NCI-H128 (cell line): ENCODE measurements at regions not wholly inside any gene's neighbourhood (a gene's known extent, or its start where the extent isn't known, plus 50 kb on each side); places are given as distances from the start of the nearest gene placed in this dataset.

Experiments
- DNase-seq: peaks from one replicate; lab custom pipeline; 2025; ENCODE audit not compliant: unreplicated experiment; lab: John Stamatoyannopoulos, UW

GRCh38 chr18:78601349-78601748, 378.3 kb upstream of the SALL3 start:
- no peak for DNase-seq

GRCh38 chr18:78601923-78602322, 377.7 kb upstream of the SALL3 start:
- no peak for DNase-seq

GRCh38 chr18:78602430-78602829, 377.2 kb upstream of the SALL3 start:
- no peak for DNase-seq

- DNase-seq = no peak
Measured at GRCh38 chr18:78603102-78603983, 376.3 kb upstream of the SALL3 start.

- no peak for DNase-seq
Measured at GRCh38 chr18:78605255-78605654, 374.4 kb upstream of the SALL3 start.

GRCh38 chr18:78607221-78607620, 372.4 kb upstream of the SALL3 start:
- no peak for DNase-seq

- DNase-seq = no peak
Measured at GRCh38 chr18:78607784-78608183, 371.8 kb upstream of the SALL3 start.

GRCh38 chr18:78610179-78610578, 369.4 kb upstream of the SALL3 start:
- no peak for DNase-seq

- no peak for DNase-seq
Measured at GRCh38 chr18:78611201-78611800, 368.3 kb upstream of the SALL3 start.

- DNase-seq = no peak
Measured at GRCh38 chr18:78611869-78612268, 367.7 kb upstream of the SALL3 start.

- DNase-seq = no peak
Measured at GRCh38 chr18:78612318-78612717, 367.3 kb upstream of the SALL3 start.

GRCh38 chr18:78612801-78613200, 366.8 kb upstream of the SALL3 start:
- DNase-seq = no peak

GRCh38 chr18:78618726-78619125, 360.9 kb upstream of the SALL3 start:
- no peak for DNase-seq

GRCh38 chr18:78619854-78620253, 359.8 kb upstream of the SALL3 start:
- no peak for DNase-seq

GRCh38 chr18:78620326-78620725, 359.3 kb upstream of the SALL3 start:
- DNase-seq = no peak

- no peak for DNase-seq
Measured at GRCh38 chr18:78621141-78621755, 358.4 kb upstream of the SALL3 start.

GRCh38 chr18:78622251-78622906, 357.2 kb upstream of the SALL3 start:
- DNase-seq = no peak

- DNase-seq = no peak
Measured at GRCh38 chr18:78622907-78623541, 356.6 kb upstream of the SALL3 start.

GRCh38 chr18:78624646-78625279, 354.9 kb upstream of the SALL3 start:
- DNase-seq = no peak

GRCh38 chr18:78625847-78626246, 353.8 kb upstream of the SALL3 start:
- no peak for DNase-seq
